Gastrocnemius medialis (tissue), 4 donors: ENCODE measurements at regions not wholly inside any gene's neighbourhood (a gene's known extent, or its start where the extent isn't known, plus 50 kb on each side); places are given as distances from the start of the nearest gene placed in this dataset.

Source experiments
- CTCF ChIP-seq, 5 experiments: fragments of 450-650 bp in 3 of 5; fragments of 200-600 bp in 2 of 5; sonication (generic) in 2 of 5; IDR thresholded peaks in 4 of 5; conservative IDR thresholded peaks in 1 of 5; 1 replicate in 4 of 5; 2 replicates in 1 of 5; pipeline ENCODE4 v1.5.1; 2016 to 2019; ENCODE audit warnings: antibody characterized with exemption in 5 of 5, mild to moderate bottlenecking in 3 of 5, moderate library complexity in 3 of 5
- POLR2A ChIP-seq, 2 donors: fragments of 450-650 bp; IDR thresholded peaks; one replicate each; pipeline ENCODE4 v1.6.1; 2017; ENCODE audit warnings: antibody characterized with exemption in 2 of 2, mild to moderate bottlenecking in 2 of 2, moderate library complexity in 2 of 2

GRCh38 chr3:150107429-150108175 is 136.9 kb upstream of the PFN2 start:
- no peak for TF ChIP-seq POLR2A (IDR thresholded peaks at IDR 0.05)
- TF ChIP-seq CTCF (IDR thresholded peaks at IDR 0.05 in 4 of 5, conservative IDR thresholded peaks at IDR 0.05 in 1 of 5): no peak
